Loucy (cell line): ENCODE measurements at regions not wholly inside any gene's neighbourhood (a gene's known extent, or its start where the extent isn't known, plus 50 kb on each side); places are given as distances from the start of the nearest gene placed in this dataset.

Source experiments
- H2AFZ ChIP-seq: fragments of 200-600 bp; sonication (generic); 2 replicates; pipeline ENCODE4 v1.6.0; 2016; ENCODE audit warnings: antibody characterized with exemption, mild to moderate bottlenecking, low read length, moderate library complexity
- H3F3A ChIP-seq: fragments of 200-600 bp; 2 replicates; pipeline ENCODE4 v1.6.0; 2016; ENCODE audit warnings: antibody characterized with exemption, low read depth, mild to moderate bottlenecking
- H3K27me3 ChIP-seq: fragments of 200-600 bp; sonication (generic); 2 replicates; pipeline ENCODE4 v1.6.1; 2014; ENCODE audit warnings: low read length, mild to moderate bottlenecking; ENCODE audit not compliant: insufficient read depth, poor library complexity, severe bottlenecking
- H3K36me3 ChIP-seq: fragments of 200-600 bp; sonication (generic); 2 replicates; pipeline ENCODE4 v1.6.1; 2016; ENCODE audit warnings: low read length; ENCODE audit not compliant: insufficient read depth
- H3K4me1 ChIP-seq: fragments of 200-600 bp; sonication (generic); 2 replicates; pipeline ENCODE4 v1.5.1; 2014; ENCODE audit warnings: low read length, mild to moderate bottlenecking; ENCODE audit not compliant: insufficient read depth, poor library complexity, severe bottlenecking
- H3K4me2 ChIP-seq: fragments of 200-600 bp; sonication (generic); 2 replicates; pipeline ENCODE4 v1.6.0; 2014; ENCODE audit warnings: antibody characterized with exemption, low read length, low read depth, mild to moderate bottlenecking; ENCODE audit not compliant: poor library complexity, severe bottlenecking
- H3K4me3 ChIP-seq: fragments of 200-600 bp; sonication (generic); 2 replicates; pipeline ENCODE4 v1.5.1; 2014; ENCODE audit warnings: low read length, mild to moderate bottlenecking, mixed read lengths; ENCODE audit not compliant: poor library complexity, severe bottlenecking
- H3K79me2 ChIP-seq: fragments of 200-600 bp; sonication (generic); 2 replicates; pipeline ENCODE4 v1.6.1; 2014; ENCODE audit warnings: low read length; ENCODE audit not compliant: insufficient read depth
- H3K9ac ChIP-seq: fragments of 200-600 bp; sonication (generic); 2 replicates; pipeline ENCODE4 v1.6.0; 2014; ENCODE audit warnings: mild to moderate bottlenecking, low read depth, low read length, moderate library complexity; ENCODE audit not compliant: poor library complexity, severe bottlenecking
- H3K9me2 ChIP-seq: fragments of 200-600 bp; sonication (generic); replicated peaks from 2 replicates; pipeline ENCODE4 v1.6.1; 2016; ENCODE audit warnings: low read depth, low read length, mixed read lengths
- H3K9me3 ChIP-seq: fragments of 200-600 bp; sonication (generic); 2 replicates; pipeline ENCODE4 v1.6.1; 2014; ENCODE audit warnings: mild to moderate bottlenecking, antibody characterized with exemption, low read length, low read depth; ENCODE audit not compliant: insufficient read depth
- H4K20me1 ChIP-seq: fragments of 200-600 bp; sonication (generic); 2 replicates; pipeline ENCODE4 v1.6.0; 2014; ENCODE audit warnings: antibody characterized with exemption, low read length, mild to moderate bottlenecking; ENCODE audit not compliant: insufficient read depth, poor library complexity, severe bottlenecking
- EZH2phosphoT487 ChIP-seq: fragments of 200-600 bp; IDR thresholded peaks from 2 replicates; pipeline ENCODE4 v1.6.1; 2018; ENCODE audit warnings: antibody characterized with exemption, mild to moderate bottlenecking, moderate library complexity, borderline replicate concordance
- TF ChIP-seq, protein P1 (sequence below): fragments of 200-600 bp; sonication (generic); conservative IDR thresholded peaks from 2 replicates; pipeline ENCODE4 v1.5.1; 2014; ENCODE audit warnings: mild to moderate bottlenecking, antibody characterized with exemption, low read length

GRCh38 chr6:66189915-66190314, 482.9 kb upstream of the EYS start:
- no peaks in the 10 kb centered on the region for H3F3A ChIP-seq
- no peak overlapping the region for H2AFZ ChIP-seq
- H3K4me3 ChIP-seq: no peak overlapping the region
- H4K20me1 ChIP-seq: no peaks in the 10 kb centered on the region
- no peaks in the 10 kb centered on the region for H3K9me2 ChIP-seq
- H3K9me3 ChIP-seq: no peaks in the 10 kb centered on the region
- H3K79me2 ChIP-seq: no peaks in the 10 kb centered on the region
- H3K4me1 ChIP-seq: no peaks in the 10 kb centered on the region
- no peaks in the 10 kb centered on the region for H3K27me3 ChIP-seq
- H3K9ac ChIP-seq: no peak overlapping the region
- H3K36me3 ChIP-seq: no peaks in the 10 kb centered on the region
- no peak for TF ChIP-seq EZH2phosphoT487
- TF ChIP-seq, protein P1, sequence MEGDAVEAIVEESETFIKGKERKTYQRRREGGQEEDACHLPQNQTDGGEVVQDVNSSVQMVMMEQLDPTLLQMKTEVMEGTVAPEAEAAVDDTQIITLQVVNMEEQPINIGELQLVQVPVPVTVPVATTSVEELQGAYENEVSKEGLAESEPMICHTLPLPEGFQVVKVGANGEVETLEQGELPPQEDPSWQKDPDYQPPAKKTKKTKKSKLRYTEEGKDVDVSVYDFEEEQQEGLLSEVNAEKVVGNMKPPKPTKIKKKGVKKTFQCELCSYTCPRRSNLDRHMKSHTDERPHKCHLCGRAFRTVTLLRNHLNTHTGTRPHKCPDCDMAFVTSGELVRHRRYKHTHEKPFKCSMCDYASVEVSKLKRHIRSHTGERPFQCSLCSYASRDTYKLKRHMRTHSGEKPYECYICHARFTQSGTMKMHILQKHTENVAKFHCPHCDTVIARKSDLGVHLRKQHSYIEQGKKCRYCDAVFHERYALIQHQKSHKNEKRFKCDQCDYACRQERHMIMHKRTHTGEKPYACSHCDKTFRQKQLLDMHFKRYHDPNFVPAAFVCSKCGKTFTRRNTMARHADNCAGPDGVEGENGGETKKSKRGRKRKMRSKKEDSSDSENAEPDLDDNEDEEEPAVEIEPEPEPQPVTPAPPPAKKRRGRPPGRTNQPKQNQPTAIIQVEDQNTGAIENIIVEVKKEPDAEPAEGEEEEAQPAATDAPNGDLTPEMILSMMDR: no peak
- H3K4me2 ChIP-seq: no peak overlapping the region

DNA sequence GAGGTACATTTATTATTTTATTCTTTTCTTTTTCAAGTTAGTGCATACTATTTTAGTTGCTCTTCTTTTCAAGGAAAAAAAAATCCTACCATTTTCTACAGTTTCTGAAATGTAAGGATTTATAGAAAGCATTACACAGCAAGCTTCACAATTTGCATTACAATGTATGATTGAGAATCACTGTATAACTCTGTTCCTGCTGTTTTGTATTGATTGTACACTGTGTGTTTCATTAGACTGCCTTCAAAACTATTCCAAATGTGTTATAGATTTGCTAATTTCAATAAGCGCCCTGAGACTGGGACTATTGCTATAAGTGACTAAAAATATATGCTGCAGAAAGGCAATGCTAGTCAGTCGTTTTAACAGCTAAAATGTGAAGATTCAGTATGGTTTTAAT, 479.7 kb upstream of the EYS start:
- H3K36me3 ChIP-seq: no peaks in the 10 kb centered on the region
- H3K4me3 ChIP-seq: no peak overlapping the region
- no peaks in the 10 kb centered on the region for H3K9me2 ChIP-seq
- no peaks in the 10 kb centered on the region for H3K4me1 ChIP-seq
- H3K4me2 ChIP-seq: no peak overlapping the region
- H3F3A ChIP-seq: no peaks in the 10 kb centered on the region
- H4K20me1 ChIP-seq: no peaks in the 10 kb centered on the region
- no peak overlapping the region for H3K9ac ChIP-seq
- H3K27me3 ChIP-seq: no peaks in the 10 kb centered on the region
- no peak overlapping the region for H2AFZ ChIP-seq
- no peaks in the 10 kb centered on the region for H3K79me2 ChIP-seq
- no peaks in the 10 kb centered on the region for H3K9me3 ChIP-seq
- no peak for TF ChIP-seq EZH2phosphoT487
- TF ChIP-seq, protein P1: no peak

DNA sequence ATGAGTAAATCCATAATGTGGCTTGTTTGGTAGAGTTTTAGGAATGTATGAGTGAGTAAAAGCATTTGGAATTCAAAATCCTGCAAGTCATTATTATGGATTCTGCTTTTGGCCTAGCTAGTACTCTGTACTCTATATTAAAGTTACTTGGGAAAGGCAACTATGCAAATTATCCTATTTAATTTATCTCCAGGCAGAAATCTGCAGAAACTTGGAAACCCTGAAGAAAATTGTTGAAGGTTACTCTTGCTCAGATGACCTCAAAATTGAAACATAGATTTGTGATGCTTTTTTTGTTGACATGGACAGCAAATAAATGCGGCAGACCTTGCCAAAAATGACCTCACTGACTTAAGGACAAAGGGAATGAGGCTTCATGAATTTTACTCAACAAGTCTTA, 477.1 kb upstream of the EYS start:
- Histone ChIP-seq H2AFZ (no peak overlapping the region), H3K27me3 (no peaks in the 10 kb centered on the region)
- no peak for TF ChIP-seq EZH2phosphoT487
- TF ChIP-seq, protein P1: no peak

More for the DNA sequence above, 477.1 kb upstream of the EYS start:
- no peaks in the 10 kb centered on the region for H3K9me2 ChIP-seq
- no peaks in the 10 kb centered on the region for H4K20me1 ChIP-seq
- no peaks in the 10 kb centered on the region for H3K9me3 ChIP-seq
- H3K4me1 ChIP-seq: no peaks in the 10 kb centered on the region
- no peak overlapping the region for H3K4me3 ChIP-seq
- H3K79me2 ChIP-seq: no peaks in the 10 kb centered on the region
- no peaks in the 10 kb centered on the region for H3K36me3 ChIP-seq
- H3K4me2 ChIP-seq: no peak overlapping the region
- no peaks in the 10 kb centered on the region for H3F3A ChIP-seq
- H3K9ac ChIP-seq: no peak overlapping the region
